ENCODE measurements at regions not wholly inside any gene's neighbourhood (a gene's known extent, or its start where the extent isn't known, plus 50 kb on each side); places are given as distances from the start of the nearest gene placed in this dataset.

DNA sequence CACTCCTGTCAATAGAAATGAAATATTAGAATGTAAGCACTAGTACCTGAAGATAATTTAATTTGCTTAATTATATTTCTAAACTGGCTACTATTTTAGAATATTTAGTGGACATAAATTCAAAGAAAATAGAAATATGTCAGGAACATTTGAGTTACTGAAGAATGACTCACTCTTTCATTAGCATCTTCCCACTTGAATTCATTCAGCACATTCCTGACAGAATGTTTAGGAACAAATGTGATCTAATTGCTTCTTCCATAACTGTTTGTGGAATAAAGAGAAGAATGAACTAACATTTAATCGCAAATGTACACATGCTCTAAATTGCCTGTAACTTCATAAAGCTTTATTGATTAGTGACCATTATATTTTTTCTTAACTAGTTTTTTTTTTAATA is 306.2 kb upstream of the ADAMTSL1 start:
- DNase-seq, result no peak

DNA sequence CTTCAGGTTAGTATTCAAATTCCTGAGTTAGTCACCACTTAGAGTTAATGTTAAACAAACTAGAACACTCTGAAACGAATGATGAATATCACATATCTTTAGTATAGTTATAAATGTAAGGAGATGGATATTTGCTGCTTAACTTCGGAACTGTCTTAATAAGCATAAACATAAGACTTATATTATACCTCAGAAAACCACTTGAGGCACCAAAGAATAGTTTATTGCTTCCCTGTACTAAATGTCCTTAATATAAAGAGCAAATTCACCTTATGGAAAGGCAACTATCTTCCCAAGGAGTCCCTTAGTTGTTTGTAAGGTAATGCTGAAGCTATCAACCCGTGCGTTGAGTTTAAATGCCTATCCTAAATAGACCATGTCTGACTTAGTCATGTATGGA is 300.0 kb upstream of the ADAMTSL1 start:
- no peak for DNase-seq

DNA sequence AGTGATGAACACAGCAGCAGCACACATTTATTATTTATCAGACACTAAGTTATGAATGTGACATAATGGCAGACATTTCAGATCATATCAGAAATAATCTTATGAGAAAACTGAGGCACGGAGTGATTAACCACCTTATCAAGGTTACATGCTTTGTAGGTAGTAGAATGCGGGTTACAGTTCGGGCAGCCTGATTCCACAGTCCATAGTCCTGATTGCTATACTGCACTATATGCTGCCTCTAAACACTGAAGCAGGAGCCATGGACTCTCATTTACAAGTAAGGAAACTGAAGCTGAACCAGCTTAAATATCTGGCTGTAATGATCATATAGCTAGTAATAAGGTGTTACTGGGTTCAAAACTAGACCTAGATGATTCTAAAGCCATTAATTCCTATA is 291.3 kb upstream of the ADAMTSL1 start:
- no peak for DNase-seq

DNA sequence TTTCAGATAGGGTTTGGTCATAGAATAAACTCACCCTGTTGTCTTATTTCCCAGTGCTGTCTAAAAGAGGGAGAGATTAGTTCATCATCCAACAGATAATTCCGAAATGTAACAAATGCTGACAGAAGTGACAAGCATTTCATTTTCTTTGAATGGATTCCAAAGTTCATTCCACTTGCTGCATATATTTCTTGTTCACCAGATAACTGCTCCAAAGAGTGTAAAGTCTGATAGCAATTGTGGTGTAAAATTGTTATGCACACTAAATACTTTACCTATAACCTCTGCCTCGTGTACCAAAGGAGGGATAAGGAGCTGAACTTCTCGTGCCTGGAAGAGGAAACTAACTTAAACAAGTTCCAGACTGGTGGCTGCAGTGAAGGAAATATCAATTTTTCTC is 290.0 kb upstream of the ADAMTSL1 start:
- no peak for DNase-seq

DNA sequence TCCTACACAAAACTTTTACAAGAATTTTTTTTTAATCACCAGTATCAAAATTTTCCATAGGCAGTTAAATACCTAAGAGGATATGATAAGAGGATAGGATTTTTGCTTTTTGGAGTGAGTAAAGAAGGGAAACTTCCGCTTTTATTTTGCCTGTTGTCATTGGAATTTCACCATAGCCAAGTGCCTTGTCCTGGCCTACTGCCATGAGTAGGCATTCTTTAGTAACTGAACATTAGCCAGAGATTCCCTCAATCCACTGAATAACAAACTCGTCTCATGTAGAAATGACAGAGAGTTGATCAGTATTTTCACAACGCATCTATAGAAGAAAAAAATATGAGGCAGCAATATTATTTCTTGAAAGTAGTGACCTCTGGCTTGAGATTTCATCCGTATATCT is 289.6 kb upstream of the ADAMTSL1 start:
- DNase-seq, result peak; percentile 22 to 59

DNA sequence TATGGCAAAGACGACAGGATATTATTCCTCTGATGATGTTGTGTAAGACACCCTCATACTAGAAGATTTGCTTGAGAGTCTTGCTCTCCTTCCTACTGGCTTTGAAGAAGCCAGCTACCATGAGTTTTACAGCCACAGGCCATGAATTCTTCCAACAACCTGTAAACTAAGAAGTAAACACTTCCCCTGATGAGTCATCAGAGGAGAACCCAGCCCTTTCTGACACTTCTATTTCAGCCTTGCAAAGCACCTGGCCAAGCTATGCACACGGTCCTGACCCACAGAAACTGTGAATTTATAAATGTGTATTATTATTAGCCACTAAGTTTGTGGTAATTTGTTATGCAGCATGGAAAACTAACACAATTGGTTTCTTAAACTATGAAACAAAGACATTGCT is 288.8 kb upstream of the ADAMTSL1 start:
- DNase-seq, result no peak

DNA sequence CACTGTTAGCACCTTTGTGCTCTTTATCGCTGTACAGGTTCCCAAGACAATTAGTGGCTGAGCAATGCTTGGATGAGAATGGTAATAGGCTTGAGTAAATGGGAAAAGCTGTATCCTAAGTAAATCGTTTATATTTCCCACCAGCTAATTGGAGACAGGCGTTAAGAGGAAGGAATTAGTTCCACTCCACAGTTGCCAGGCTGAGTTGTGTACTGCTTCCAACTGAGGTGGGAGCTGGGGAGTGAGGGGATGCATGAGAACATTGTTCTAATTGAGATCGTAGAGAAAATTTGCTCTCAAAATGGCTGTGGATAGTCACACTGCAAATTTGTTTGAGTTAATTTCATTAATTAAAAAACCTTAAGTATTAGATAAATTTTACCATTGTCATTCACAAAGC is 285.0 kb upstream of the ADAMTSL1 start:
- no peak for DNase-seq

DNA sequence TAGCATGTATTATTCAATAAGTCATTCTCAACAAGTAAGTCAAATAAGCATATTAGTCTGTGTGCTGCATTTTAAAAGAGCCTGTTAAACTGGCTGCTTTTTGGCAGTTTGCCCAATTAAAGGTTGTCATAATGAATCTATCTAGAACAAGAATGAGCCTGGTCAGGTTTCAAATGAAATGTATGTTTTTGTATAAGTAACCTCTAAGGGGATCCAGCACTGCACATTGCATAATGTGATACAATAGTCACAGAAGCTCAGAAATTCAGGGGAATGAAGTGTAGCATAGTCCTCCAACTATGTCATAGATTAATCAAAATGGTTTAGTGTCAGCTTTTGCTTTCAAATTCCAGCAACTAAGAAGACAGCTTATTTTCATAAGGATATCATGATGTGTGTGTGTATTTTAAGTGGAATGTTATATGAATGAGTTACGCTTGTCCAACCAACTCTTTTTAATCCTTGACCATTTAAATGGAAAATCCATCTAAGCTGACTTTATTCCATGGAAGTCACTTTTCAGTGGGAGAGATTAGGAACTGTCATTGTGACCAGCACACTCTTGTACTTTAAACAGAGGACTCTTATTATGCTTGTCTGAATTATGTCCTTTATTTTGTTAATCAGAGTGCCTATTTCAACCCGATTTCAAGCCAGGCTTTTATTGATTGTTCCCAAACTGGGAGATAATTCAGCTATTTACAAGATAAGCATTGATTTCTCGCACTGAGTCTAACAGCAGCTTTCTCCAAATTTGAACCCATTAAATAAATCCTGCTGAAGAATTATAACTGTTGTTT is 283.9 kb upstream of the ADAMTSL1 start:
- DNase-seq, result peak in 1 of 2 experiments; percentile 15

DNA sequence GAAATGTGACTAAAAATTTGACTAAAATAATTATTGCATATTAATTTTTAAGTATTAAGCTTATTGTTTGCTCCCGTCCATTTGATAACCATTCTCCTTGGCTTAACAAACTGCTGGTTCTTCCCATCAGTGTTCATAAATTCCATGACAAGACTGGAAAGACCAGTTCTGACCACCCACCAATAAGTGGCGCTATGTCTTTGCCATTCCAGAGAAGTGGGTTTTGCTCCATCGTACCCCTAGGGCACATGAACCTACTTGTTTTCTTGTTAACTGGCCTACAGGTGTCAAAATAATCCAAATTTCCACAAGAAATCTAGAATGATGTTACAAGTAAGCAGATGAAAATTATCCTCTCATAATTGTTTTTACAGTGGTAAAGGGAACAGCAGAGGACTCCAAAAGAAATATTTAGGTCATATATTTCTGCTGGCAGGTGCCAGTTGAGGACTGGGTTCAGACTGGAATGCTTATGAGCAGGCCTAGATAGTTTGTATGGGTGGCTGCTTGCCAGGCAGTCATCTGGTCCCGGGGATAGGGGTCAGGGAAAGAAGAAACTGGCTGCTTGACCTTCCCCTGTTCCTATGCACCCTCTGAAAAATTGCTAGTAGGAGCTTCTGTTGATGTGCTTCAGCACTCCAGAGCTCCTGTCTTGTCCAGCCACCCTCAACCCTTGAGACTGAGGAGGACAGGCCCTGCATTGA is 283.1 kb upstream of the ADAMTSL1 start:
- DNase-seq, result no peak

DNA sequence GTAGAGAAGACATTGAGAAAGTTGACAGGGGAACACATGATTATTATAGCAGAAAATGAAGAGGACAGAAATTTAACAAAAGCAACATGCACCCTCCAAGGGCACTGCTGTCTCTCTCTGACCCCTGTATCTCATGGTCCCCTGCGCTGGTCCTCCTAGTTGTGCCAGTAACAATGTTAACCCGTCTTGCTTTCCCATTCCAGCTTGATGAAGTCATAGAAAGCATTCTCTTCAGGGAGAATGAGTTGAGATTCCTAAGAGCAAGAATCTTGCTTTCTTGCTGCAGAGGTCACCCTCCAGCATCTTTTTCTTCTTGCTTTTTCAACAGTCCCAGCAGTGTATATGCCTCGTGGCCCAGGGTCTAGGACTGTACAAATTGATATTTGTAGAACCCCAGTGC is 279.6 kb upstream of the ADAMTSL1 start:
- DNase-seq, result no peak

DNA sequence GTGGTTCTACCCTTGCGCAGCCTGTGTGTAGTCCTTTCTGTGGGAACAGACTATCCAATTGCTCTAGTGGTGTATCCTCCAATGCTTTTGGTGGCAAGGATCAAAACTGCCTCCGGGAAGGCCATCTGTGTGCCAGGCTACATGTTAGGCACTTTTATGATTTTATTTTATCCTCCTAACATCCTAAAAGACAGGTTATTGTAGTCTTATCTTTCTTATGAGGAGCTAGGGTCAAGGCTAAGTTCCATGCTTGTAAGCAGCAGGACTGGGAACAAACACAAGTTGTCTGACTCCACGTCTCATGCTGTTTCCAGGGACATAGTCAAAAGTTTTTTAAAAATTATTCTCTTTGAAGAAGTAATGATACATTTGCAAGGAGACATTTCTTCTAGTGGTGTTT is 278.7 kb upstream of the ADAMTSL1 start:
- DNase-seq, result no peak

DNA sequence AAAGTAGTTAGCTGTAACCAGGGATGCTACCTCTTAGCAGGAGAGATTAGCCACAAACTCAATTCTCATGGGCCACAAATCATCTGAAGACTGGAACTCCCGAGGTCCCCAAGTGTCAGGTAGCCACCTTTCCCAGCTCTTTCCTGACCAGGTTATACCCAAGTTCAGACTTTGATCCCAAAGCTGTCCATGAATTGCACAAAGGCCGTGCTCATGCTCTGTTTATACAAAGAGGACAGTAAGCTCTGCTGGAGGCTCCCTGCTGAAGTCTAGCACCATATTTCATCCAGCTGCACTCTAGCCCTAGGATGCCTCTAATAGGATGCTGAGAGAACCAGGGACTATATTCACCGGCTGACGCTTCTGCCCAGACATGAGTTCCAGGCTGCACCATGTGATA is 271.0 kb upstream of the ADAMTSL1 start:
- DNase-seq, result no peak

DNA sequence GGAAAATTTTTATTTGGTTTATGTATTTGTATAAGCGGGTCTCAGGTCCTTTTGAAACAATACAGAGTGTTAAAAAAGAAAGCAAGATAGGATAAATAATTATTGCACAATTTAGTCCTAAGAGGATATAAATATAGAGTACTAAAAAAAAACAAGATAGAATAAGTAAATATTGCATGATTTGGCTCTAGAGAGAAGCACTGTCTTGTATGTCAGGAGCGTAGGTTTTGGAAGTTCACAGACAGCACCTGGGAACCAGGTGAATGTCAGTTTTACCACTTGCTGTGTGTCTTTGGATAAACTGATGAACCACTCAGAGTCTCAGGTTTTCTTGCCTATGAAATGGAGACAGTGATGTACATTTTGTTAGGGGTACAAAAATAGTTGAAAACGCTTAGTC is 266.2 kb upstream of the ADAMTSL1 start:
- DNase-seq, result no peak

DNA sequence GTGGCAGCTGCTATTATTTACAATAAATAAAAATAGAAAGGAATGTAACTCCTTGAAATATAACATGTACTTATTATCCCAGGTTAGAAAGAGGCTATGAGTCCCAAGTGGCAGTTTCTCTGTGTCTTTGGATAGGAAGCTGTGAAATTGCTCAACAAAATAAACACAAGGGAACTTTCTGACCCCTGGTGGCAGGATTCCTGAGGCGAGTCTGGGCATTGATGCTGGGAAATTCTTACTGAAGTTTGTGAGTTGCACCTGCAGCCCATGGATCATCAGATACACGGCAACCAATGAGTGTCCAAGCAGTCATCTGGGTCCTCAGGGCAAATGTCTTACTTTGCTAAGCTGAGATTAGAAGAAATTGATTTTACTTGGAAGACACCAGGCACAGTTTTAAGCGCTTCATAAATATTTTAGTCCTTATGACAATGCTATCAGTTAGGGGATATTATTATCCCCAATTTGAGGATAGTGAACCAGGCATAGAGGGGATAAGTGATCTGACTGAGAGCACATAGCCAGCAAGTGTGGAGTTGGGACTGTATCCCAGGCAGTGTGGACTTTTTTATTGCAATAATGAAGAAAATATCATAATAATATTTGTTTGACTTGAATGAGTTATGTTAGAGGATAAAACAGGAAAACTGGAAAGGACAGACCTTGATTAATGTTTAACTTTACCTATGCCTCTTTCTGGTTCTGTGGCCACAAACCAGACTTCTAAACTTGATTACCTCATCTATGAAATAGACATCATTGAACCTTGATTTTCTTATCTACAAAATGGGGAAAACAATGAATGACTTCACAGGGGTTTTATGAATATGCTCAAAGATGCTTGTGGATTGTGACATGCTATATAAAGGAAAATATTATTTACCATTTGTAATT is 265.5 kb upstream of the ADAMTSL1 start:
- DNase-seq, result peak; percentile 67 to 68

DNA sequence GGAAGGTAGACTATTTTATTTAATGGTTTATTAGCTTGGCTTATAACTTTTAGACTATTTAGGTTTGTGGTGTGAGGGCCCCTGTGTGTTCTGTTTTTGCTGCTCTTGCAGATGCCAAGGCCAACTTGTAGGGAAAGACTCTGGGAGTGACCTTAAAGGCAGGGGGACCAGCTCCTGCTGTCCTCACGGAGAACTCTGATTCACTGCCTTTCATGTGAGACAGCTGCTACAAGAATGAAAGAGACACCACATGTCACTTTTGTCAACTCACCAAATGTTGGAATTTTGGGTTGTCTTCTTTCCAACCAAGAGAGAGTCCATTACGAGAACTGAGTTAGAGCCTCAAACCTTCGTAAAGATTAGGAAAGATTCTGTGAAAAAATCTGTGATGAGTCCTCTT is 258.3 kb upstream of the ADAMTSL1 start:
- DNase-seq, result peak in 1 of 2 experiments; percentile 14

DNA sequence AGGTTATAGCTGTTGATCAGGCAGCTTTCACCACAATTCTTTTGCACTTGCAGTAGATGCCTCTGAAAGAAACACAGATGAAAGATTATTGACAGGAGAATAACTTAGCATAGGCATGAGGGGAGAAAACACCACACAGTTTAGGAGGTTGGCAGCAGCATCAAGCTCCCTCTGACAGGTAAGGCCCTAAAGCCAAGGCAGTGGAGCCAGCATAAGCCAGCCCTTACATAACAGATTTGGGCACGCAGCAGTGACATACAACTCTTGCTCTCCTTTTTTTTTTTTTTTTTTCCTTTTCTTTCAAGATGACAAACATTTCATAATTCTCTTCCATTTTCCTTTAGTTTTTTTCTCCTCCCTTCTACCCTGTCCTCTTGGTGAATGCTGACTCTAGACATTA is 257.6 kb upstream of the ADAMTSL1 start:
- no peak for DNase-seq

DNA sequence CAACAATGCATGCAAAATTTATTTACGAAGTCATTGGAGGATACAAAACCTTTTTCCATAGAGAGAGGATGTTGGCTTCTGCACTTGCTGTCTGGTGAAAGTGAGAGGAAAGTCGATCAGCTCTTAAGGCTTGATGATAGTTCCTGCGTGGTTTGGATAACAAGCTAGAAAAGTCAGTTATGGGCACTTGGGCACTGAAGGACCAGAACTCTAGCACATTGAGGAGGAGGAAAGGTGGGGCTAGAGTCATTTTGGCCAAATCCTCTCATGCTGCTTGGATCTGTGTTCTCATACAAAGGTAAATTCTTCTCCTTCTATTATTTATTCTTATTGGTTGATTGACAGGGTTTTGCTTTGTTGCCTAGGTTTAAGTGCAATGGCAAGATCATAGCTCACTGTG is 245.9 kb upstream of the ADAMTSL1 start:
- no peak for DNase-seq

DNA sequence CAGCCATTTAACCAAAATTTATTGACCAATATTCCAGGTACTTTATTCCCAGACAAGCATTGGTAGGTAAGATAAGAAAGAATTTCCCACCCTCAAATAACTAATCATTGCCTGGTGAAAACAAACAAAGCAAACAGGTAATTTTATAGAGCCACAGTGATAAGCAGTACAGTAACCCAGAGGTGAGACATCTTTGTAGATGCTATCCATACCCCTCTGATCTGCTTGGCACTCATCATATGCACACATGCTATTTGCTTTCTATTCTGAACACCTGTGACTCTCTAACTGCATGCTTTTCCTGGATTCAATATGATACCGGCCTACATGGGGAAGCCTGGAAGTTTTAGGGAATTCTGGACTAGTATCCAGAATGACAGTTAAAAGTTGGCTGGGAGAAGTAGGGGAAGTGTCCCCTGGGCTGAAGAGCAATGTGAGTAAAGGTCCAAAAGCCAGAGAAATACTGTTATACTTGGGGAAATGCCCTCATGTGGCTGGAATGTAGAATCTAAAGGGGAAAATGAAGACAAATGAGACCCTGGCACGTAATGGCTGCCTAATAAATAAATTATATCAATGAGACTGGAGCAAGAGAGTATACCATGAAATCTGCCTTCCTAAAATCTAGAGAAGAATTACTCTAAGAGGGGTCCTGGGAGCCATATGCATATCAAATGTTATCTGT is 243.8 kb upstream of the ADAMTSL1 start:
- DNase-seq, result no peak

DNA sequence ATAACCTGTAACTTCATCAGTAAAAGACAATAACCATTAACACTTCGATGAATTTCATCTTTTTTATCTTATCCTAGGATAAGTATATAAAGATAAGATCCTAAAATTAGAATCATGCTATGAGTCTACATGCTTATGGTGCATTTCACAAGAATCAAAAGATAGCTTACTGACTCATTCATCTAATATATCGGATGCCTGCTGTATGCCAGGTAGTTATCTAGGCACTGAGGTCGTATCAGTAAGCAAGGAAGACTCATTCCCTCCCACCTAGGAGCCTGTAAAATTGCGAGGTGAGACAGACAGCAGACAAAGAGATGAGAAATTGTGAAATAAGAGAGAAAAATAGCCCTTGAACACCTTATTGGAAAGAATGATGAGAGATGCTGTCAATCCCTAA is 240.6 kb upstream of the ADAMTSL1 start:
- DNase-seq, result no peak

DNA sequence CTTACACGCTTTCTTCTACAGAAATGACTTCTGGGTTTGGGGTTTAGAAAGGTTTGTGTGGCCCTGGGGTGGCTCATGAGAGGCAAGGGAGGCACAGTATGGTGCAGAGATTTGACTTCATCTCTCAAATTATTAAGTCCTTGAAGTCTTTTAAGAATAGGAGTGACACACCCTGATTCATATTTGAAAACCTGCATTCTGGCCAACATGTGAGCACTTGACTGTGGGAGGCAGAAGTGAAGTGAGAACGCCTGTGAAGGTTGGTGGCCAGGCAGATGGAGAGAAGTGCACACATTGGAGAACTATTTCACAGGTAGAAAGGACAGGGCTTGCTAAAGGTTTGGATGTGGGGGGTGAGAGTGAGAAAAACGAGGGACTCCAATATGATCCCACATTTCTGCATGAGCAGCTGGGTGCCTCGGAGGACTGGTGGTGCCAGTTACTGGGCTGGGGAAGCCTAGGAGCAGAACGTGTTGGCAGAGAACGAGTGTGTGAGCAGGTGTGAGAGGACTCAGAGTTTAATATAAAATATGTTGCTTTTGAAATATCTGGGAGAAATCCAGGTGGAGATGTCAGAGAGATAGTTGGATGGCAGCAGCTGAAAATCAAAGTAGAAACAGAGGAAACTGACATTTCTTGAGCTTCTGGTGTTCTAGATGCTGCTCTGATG is 240.0 kb upstream of the ADAMTSL1 start:
- no peak for DNase-seq

DNA sequence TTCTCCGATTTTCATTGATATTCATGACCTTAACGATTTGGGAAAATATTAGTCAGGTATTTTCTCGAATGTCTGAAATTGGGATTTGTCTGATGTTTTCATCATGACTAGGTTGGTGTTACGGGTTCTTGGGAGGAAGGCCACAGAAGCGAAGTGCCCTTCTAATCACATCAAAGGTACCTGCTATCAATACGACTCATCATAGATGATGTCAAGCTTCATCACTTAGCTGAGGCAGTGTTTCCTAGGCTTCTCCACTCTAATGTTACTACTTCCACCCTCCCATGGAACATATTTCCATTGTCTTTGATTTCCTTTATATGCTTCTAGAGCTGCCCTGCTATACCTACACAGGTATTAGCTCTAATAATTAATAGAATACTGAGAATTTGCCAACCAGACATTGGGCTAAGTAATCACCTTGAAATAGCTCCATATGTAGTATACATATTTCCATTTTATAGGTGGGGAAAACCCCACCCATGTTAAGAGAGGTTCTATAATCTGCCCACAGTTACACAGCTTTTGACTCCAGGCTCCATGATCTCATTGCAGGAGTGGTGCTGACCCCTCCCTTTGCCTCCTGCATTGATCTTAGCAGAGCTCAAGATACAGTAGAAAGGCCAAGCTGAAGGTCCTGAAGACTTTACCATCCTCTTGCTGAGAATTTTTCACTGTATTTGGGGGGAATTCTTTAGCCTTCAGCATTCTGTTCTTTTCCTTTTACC is 238.6 kb upstream of the ADAMTSL1 start:
- DNase-seq, result no peak

DNA sequence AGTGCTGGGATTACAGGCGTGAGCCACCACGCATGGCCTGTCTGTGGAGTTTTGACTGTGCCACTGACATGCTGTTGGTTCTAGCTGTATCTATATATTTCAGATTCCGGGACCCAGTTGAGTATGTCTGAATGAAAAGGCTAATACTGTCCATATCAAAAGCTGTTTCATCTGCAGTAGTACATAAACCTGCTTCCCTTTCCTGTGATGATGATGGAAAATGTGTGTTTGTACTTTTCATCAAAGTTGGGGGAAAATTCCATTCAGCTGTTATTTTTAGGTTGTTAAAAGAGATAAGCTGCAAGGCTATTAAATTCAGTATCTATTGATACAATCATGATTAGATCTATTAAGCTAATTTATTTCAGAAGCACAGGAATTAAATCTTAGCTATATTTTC is 237.6 kb upstream of the ADAMTSL1 start:
- DNase-seq, result no peak
